ENCODE measurements at regions not wholly inside any gene's neighbourhood (a gene's known extent, or its start where the extent isn't known, plus 50 kb on each side); places are given as distances from the start of the nearest gene placed in this dataset.
"Not testable (repeated sequence)": the region's sequence is repeated elsewhere in the genome, so short reads cannot be mapped to it uniquely, and the experiment has no call there.

- no peak for DNase-seq
These were observed 460.3 kb downstream of the GBA3 start for GRCh38 chr4:23153076-23153475.

- no peak for DNase-seq
These were observed 457.1 kb downstream of the GBA3 start for GRCh38 chr4:23149815-23150214.

GRCh38 chr4:23144707-23145106 is 452.0 kb downstream of the GBA3 start:
- DNase-seq = no peak

GRCh38 chr4:23135792-23136645 is 443.3 kb downstream of the GBA3 start:
- DNase-seq = no peak

- no peak for DNase-seq
These were observed 441.6 kb downstream of the GBA3 start for GRCh38 chr4:23134331-23134730.

GRCh38 chr4:23130845-23131244 is 438.1 kb downstream of the GBA3 start:
- no peak for DNase-seq

GRCh38 chr4:23125118-23125517 is 432.4 kb downstream of the GBA3 start:
- no peak for DNase-seq

GRCh38 chr4:23122666-23123400 is 430.1 kb downstream of the GBA3 start:
- DNase-seq = no peak

GRCh38 chr4:23120374-23120773 is 427.6 kb downstream of the GBA3 start:
- no peak for DNase-seq

- DNase-seq = no peak
These were observed 425.1 kb downstream of the GBA3 start for GRCh38 chr4:23117826-23118225.

GRCh38 chr4:23114538-23114937 is 421.8 kb downstream of the GBA3 start:
- no peak for DNase-seq

- no peak for DNase-seq
These were observed 420.4 kb downstream of the GBA3 start for GRCh38 chr4:23113104-23113503.

GRCh38 chr4:23106516-23106915 is 413.8 kb downstream of the GBA3 start:
- no peak for DNase-seq

GRCh38 chr4:23105759-23106370 is 413.1 kb downstream of the GBA3 start:
- DNase-seq = no peak

GRCh38 chr4:23097251-23097650 is 404.5 kb downstream of the GBA3 start:
- no peak for DNase-seq

GRCh38 chr4:23091711-23092110 is 399.0 kb downstream of the GBA3 start:
- DNase-seq = no peak

GRCh38 chr4:23085249-23085568 is 392.5 kb downstream of the GBA3 start:
- DNase-seq = no peak

GRCh38 chr4:23084559-23085248 is 392.0 kb downstream of the GBA3 start:
- no peak for DNase-seq

- DNase-seq = no peak
These were observed 390.7 kb downstream of the GBA3 start for GRCh38 chr4:23083391-23083790.

GRCh38 chr4:23080171-23080570 is 387.4 kb downstream of the GBA3 start:
- DNase-seq = not testable (repeated sequence)

- no peak for DNase-seq
These were observed 378.3 kb downstream of the GBA3 start for GRCh38 chr4:23070848-23071570.

- DNase-seq = no peak
These were observed 376.0 kb downstream of the GBA3 start for GRCh38 chr4:23068756-23069155.

- no peak for DNase-seq
These were observed 375.6 kb downstream of the GBA3 start for GRCh38 chr4:23068287-23068686.
